SK-N-SH (cell line): ENCODE measurements at regions not wholly inside any gene's neighbourhood (a gene's known extent, or its start where the extent isn't known, plus 50 kb on each side); places are given as distances from the start of the nearest gene placed in this dataset.

Experiments
- CTCF ChIP-seq: fragments of 200-600 bp; sonication (generic); IDR thresholded peaks from 2 replicates; pipeline ENCODE4 v1.6.1; 2017; ENCODE audit warnings: antibody characterized with exemption, mild to moderate bottlenecking, moderate library complexity
- EP300 ChIP-seq, 2 experiments: IDR thresholded peaks; 2 replicates each; pipeline versions ENCODE4 v1.4.0 to v1.6.1; 2012; ENCODE audit warnings: borderline replicate concordance in 1 of 2, low read depth in 1 of 2, low read length in 1 of 2
- FOSL2 ChIP-seq: IDR thresholded peaks from 2 replicates; pipeline ENCODE4 v1.4.0; 2012; ENCODE audit warnings: low read depth, mild to moderate bottlenecking, moderate library complexity, borderline replicate concordance
- MAX ChIP-seq: IDR thresholded peaks from 2 replicates; pipeline ENCODE4 v1.4.0; 2012; ENCODE audit warnings: low read depth
- MXI1 ChIP-seq: IDR thresholded peaks from 2 replicates; pipeline ENCODE4 v1.6.1; 2012; ENCODE audit warnings: mild to moderate bottlenecking, low read depth, low read length, improper control_type of control experiment
- NRF1 ChIP-seq: IDR thresholded peaks from 2 replicates; pipeline ENCODE4 v1.6.1; 2012; ENCODE audit warnings: low read depth, mild to moderate bottlenecking, low read length
- POLR2AphosphoS5 ChIP-seq: IDR thresholded peaks from 2 replicates; pipeline ENCODE4 v1.6.1; 2012; ENCODE audit warnings: low read depth, low read length
- RAD21 ChIP-seq: IDR thresholded peaks from 2 replicates; pipeline ENCODE4 v1.6.1; 2012; ENCODE audit warnings: mild to moderate bottlenecking, low read length
- REST ChIP-seq: IDR thresholded peaks from 2 replicates; pipeline ENCODE4 v1.6.1; 2012; ENCODE audit warnings: mild to moderate bottlenecking, low read depth, low read length, moderate library complexity
- RFX5 ChIP-seq: IDR thresholded peaks from 2 replicates; pipeline ENCODE4 v1.6.1; 2012; ENCODE audit warnings: mild to moderate bottlenecking, improper control_type of control experiment, low read length
- SMC3 ChIP-seq: IDR thresholded peaks from 2 replicates; pipeline ENCODE4 v1.6.1; 2012; ENCODE audit warnings: low read depth, low read length, improper control_type of control experiment
- TAF1 ChIP-seq: IDR thresholded peaks from 2 replicates; pipeline ENCODE4 v1.6.1; 2012; ENCODE audit warnings: low read depth, mild to moderate bottlenecking, low read length, moderate library complexity, borderline replicate concordance
- USF2 ChIP-seq: fragments of 150-350 bp; IDR thresholded peaks from 2 replicates; pipeline ENCODE4 v1.6.1; 2017; ENCODE audit warnings: antibody characterized with exemption, low read length, low read depth, borderline replicate concordance
- ZBTB33 ChIP-seq: IDR thresholded peaks from 2 replicates; pipeline ENCODE4 v1.4.0; 2012; ENCODE audit warnings: low read depth, borderline replicate concordance

GRCh38 chr14:37681486-37681885, 86.1 kb downstream of the TTC6 start:
- TF ChIP-seq RAD21 (no peak), POLR2AphosphoS5 (no peak), CTCF (no peak), NRF1 (no peak), MAX (no peak), TAF1 (no peak), RFX5 (no peak), REST (no peak), MXI1 (no peak), FOSL2 (no peak), ZBTB33 (no peak), EP300 (IDR thresholded peaks at IDR 0.05; ENCODE audit: borderline replicate concordance in 1 of 2, low read depth in 1 of 2, low read length in 1 of 2) (no peak), SMC3 (no peak), USF2 (no peak)
